VCaP (cell line): ENCODE measurements at regions not wholly inside any gene's neighbourhood (a gene's known extent, or its start where the extent isn't known, plus 50 kb on each side); places are given as distances from the start of the nearest gene placed in this dataset.
A peak's percentile ranks its signal among the peaks of the same experiment; 100 is the strongest.

Experiments used
- H3K27ac ChIP-seq: fragments of 450-650 bp; 2 replicates; pipeline ENCODE4 v1.5.1; 2017
- TF ChIP-seq, protein P1 (sequence below): fragments of 450-650 bp; conservative IDR thresholded peaks from 2 replicates; pipeline ENCODE4 v1.5.1; 2017; ENCODE audit warnings: mild to moderate bottlenecking, moderate library complexity

- no peak overlapping the region for H3K27ac ChIP-seq
- TF ChIP-seq, protein P1, sequence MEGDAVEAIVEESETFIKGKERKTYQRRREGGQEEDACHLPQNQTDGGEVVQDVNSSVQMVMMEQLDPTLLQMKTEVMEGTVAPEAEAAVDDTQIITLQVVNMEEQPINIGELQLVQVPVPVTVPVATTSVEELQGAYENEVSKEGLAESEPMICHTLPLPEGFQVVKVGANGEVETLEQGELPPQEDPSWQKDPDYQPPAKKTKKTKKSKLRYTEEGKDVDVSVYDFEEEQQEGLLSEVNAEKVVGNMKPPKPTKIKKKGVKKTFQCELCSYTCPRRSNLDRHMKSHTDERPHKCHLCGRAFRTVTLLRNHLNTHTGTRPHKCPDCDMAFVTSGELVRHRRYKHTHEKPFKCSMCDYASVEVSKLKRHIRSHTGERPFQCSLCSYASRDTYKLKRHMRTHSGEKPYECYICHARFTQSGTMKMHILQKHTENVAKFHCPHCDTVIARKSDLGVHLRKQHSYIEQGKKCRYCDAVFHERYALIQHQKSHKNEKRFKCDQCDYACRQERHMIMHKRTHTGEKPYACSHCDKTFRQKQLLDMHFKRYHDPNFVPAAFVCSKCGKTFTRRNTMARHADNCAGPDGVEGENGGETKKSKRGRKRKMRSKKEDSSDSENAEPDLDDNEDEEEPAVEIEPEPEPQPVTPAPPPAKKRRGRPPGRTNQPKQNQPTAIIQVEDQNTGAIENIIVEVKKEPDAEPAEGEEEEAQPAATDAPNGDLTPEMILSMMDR = no peak
Observed at GRCh38 chr4:178142724-178143123, 700.5 kb upstream of the AGA start.

DNA sequence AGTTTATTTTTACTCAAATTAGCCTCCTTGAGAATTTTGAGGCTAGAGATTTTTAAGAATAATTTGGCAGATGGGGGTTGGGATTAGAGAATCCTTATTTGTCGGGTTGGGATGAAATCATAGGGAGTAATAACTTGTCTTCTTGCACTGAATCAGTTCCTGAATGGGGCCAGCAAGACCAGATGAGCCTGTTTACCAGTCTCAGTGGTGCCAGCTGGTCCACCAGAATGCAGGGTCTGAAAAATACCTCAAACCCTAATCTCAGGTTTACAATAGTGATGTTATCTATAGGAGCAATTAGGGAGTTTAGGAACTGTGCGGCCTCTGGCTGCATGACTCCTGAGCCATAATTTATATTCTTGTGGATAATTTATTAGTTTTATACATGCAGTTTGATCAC is 705.9 kb upstream of the AGA start:
- TF ChIP-seq, protein P1 = no peak
- peak overlapping the region; percentile 49 for H3K27ac ChIP-seq

DNA sequence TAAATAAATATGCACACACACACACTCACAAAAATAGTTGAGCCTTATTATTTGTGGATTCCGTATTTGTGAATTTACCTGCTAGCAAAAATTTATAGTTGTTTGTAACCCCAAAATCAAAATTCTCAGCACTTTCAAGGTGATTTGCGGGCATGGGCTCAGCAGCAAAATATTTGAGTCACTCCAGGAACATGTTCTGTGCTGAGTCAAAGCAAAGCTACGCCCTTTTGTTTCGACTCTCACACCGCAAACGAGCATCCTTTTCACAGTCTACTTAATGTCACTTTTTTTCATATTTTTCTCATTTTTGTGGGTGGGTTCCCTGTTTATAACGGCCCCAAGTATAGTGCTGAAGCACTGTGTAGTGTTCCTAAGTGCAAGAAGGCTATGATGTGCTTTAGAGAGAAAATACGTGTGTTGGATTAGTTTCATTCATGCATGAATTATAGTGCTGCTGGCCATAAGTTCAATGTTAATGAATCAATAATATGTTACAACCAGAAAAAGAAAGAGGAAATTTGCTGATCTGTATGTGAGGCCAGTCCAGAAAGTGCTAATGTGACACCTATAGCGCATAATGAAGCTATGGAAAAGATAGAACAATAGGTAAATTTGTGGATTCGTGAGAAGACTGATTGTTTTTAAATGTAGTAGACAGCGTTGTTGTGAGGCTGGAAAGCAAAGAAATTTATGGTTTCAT is 723.2 kb upstream of the AGA start:
- peak overlapping the region; percentile 47 for H3K27ac ChIP-seq
- TF ChIP-seq, protein P1 = no peak

GRCh38 chr4:178165951-178166308 is 723.7 kb upstream of the AGA start:
- TF ChIP-seq, protein P1 = no peak
- peak overlapping the region; percentile 47 for H3K27ac ChIP-seq

DNA sequence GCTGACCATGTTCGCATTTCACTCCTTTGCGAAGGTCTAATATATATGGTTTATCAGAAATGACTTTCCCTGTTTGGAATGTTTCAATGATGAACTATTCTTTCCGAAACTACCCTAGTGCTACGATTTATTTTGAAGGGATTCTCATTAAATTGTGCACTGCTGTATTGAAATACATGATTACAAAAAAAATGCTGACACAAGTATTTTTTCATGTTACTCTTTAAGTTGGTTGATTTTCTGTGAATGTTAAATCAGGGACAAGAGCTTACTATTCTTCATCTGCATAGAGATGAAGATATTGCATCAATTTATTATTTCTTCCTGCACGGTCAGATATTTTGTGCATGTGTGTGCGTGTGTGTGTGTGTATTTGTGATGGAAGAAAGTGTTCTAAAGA is 731.5 kb upstream of the AGA start:
- TF ChIP-seq, protein P1 = no peak
- H3K27ac ChIP-seq = no peak overlapping the region

GRCh38 chr4:178174756-178175155 is 732.5 kb upstream of the AGA start:
- no peak overlapping the region for H3K27ac ChIP-seq
- TF ChIP-seq, protein P1 = no peak

DNA sequence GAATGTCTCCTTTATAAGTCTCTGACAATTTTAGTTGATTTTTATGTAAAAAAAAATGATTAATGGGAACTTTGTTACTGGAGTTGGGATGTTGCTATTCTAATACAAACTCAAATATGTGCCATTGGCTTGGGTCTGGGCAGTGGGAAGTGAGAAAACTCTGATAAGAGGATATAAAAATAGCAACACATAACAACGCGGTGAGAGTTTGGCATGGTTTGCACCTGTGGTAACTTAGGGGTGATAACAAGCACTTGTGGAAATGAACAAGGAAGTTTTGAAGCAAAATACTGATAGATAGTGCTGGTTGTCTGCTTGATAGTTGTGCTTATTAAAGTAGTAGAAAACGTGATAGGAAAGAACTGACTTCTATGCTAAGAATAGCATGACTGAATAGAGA is 743.3 kb upstream of the AGA start:
- TF ChIP-seq, protein P1 = no peak
- no peak overlapping the region for H3K27ac ChIP-seq
